ENCODE measurements at regions not wholly inside any gene's neighbourhood (a gene's known extent, or its start where the extent isn't known, plus 50 kb on each side); places are given as distances from the start of the nearest gene placed in this dataset.

DNA sequence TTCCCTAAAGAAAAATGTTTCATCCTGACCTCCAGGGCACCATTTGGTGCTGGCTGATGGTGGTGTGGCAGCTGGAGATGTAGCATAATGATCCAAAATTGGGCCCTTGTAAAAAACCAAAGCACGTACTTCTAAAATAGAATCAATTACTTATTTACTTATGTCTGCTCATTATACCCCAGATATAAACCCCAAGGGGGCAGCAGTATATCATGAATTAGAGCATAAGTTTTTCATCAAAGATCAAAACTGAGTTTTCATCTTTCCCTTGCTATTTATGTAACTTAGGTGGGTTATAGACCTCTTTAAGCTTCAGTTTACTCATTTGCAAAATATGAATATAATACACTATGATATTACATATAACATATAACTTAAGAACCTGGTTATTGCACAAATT, 241.1 kb downstream of the TACR3 start:
- Histone ChIP-seq H3K27ac (no peak overlapping the region), H3K27me3 (no peaks in the 10 kb centered on the region), H3K4me1 (no peaks in the 10 kb centered on the region), H3K36me3 (no peaks in the 10 kb centered on the region), H3K4me3 (no peak overlapping the region), H3K9me3 (no peaks in the 10 kb centered on the region)
- intact Hi-C loops (cut with DNase I; ENCODE audit: low total_unique reads) = no loop called here
- TF ChIP-seq POLR2A (IDR thresholded peaks at IDR 0.05) (no peak), EP300 (IDR thresholded peaks at IDR 0.05) (no peak), POLR2AphosphoS5 (IDR thresholded peaks at IDR 0.05) (no peak)
- TF ChIP-seq, protein P1, sequence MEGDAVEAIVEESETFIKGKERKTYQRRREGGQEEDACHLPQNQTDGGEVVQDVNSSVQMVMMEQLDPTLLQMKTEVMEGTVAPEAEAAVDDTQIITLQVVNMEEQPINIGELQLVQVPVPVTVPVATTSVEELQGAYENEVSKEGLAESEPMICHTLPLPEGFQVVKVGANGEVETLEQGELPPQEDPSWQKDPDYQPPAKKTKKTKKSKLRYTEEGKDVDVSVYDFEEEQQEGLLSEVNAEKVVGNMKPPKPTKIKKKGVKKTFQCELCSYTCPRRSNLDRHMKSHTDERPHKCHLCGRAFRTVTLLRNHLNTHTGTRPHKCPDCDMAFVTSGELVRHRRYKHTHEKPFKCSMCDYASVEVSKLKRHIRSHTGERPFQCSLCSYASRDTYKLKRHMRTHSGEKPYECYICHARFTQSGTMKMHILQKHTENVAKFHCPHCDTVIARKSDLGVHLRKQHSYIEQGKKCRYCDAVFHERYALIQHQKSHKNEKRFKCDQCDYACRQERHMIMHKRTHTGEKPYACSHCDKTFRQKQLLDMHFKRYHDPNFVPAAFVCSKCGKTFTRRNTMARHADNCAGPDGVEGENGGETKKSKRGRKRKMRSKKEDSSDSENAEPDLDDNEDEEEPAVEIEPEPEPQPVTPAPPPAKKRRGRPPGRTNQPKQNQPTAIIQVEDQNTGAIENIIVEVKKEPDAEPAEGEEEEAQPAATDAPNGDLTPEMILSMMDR (IDR thresholded peaks at IDR 0.05) = no peak
- DNase-seq = no peak
- 50 to 85% (median 70%) methylated on average over 1 of the region's 1 CpG for WGBS, 5 donors

DNA sequence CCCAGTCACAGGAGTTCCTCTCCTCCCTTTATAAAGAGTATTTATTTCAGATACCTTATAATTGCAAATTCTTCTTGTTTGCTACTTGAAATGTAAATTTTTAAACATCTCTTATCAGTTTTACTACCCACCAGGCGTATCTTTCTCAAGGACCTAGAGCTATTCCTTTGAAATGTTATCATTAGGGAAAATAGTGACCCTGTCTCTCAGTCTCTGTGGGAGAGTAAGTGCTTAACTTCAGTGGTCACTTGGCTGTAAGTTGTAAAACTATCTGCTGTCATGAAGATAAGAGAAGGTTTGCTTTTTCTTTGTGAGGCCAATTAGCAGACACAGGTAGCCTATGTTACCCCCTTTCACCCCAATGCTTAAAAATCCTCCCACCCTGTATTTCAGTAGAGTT, 241.6 kb downstream of the TACR3 start:
- Histone ChIP-seq H3K36me3 (no peaks in the 10 kb centered on the region), H3K4me3 (no peak overlapping the region), H3K4me1 (no peaks in the 10 kb centered on the region), H3K9me3 (no peaks in the 10 kb centered on the region), H3K27ac (no peak overlapping the region), H3K27me3 (no peaks in the 10 kb centered on the region)
- intact Hi-C loops (cut with DNase I; ENCODE audit: low total_unique reads) = no loop called here
- no peak for TF ChIP-seq POLR2AphosphoS5 (IDR thresholded peaks at IDR 0.05)
- no peak for TF ChIP-seq EP300 (IDR thresholded peaks at IDR 0.05)
- TF ChIP-seq POLR2A (IDR thresholded peaks at IDR 0.05) = no peak
- TF ChIP-seq, protein P1 (IDR thresholded peaks at IDR 0.05) = no peak
- DNase-seq = no peak
- 23 to 55% (median 45%) methylated on average over 1 of the region's 1 CpG for WGBS, 5 donors

DNA sequence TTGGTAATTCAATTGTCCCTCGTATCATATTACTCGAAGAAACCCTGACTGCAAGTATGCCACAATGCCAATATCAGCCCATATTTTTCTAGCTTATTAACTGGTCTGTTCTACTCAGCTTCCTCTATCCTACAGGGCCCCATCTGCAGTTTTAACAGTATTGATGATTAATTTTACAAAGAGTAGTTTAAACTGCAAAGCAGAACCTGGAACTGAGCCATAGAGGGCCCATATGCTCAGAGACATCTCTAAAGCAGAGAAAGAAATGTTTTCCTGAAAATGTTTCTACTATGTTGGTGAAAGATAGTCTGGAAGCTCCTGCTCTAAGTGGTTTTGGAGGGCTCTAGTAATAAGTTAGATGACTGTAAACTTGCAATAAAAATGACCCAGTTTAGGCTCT, 259.4 kb upstream of the CENPE start:
- H3K27ac ChIP-seq = no peak overlapping the region
- H3K27me3 ChIP-seq = no peaks in the 10 kb centered on the region
- peaks cover 0 to 10% (median 4%) of the 10 kb centered on the region in 4 donors for H3K9me3 ChIP-seq
- no peak overlapping the region for H3K4me3 ChIP-seq
- no peak for DNase-seq
- 90 to 96% (median 95%) methylated on average over 2 of the region's 2 CpGs for WGBS, 5 donors
- H3K36me3 ChIP-seq = no peaks in the 10 kb centered on the region
- TF ChIP-seq, protein P1 (IDR thresholded peaks at IDR 0.05) = no peak
- TF ChIP-seq EP300 (IDR thresholded peaks at IDR 0.05) (no peak), POLR2AphosphoS5 (IDR thresholded peaks at IDR 0.05) (no peak), POLR2A (IDR thresholded peaks at IDR 0.05) (no peak)
- intact Hi-C loops (cut with DNase I; ENCODE audit: low total_unique reads) = no loop called here
- no peaks in the 10 kb centered on the region for H3K4me1 ChIP-seq

DNA sequence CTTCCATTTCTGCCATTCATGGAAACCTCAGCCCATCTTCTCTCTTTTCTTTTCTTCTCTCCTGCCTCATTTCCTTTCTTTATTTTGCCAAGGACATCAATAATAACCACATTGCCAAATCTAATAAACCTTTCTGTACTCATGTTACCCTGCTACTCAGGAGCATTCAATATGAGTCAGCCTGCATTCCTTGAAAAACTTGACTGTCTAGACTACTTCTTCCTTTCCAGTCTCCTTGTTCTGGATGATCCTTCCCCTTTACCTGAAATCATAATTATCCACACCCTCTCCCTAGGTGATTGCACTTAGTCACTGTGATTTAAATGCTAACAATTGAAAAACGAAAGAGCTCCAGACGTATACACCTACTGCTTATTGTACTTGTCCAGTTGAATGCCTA, 253.2 kb upstream of the CENPE start:
- H3K4me1 ChIP-seq = no peaks in the 10 kb centered on the region
- no peaks in the 10 kb centered on the region for H3K27me3 ChIP-seq
- intact Hi-C loops (cut with DNase I; ENCODE audit: low total_unique reads) = no loop called here
- H3K4me3 ChIP-seq = no peak overlapping the region
- WGBS, 5 donors = 76 to 90% (median 81%) methylated on average over 2 of the region's 2 CpGs
- no peaks in the 10 kb centered on the region for H3K36me3 ChIP-seq
- H3K9me3 ChIP-seq = peaks cover 0 to 10% (median 4%) of the 10 kb centered on the region in 4 donors
- TF ChIP-seq EP300 (IDR thresholded peaks at IDR 0.05) (no peak), POLR2A (IDR thresholded peaks at IDR 0.05) (no peak), POLR2AphosphoS5 (IDR thresholded peaks at IDR 0.05) (no peak)
- TF ChIP-seq, protein P1 (IDR thresholded peaks at IDR 0.05) = no peak
- no peak for DNase-seq
- H3K27ac ChIP-seq = no peak overlapping the region

Measured in stomach (tissue), 8 donors.